SK-N-SH (cell line): ENCODE measurements at regions not wholly inside any gene's neighbourhood (a gene's known extent, or its start where the extent isn't known, plus 50 kb on each side); places are given as distances from the start of the nearest gene placed in this dataset.

Experiments used
- CTCF ChIA-PET: fragments of 300-600, 350-600 bp; formaldehyde crosslinking; extraction: SDS; loops from one replicate; lab custom pipeline; 2021; lab: Yijun Ruan, JAX
- POLR2A ChIA-PET: fragments of 350-600 bp; sonication (Branson Sonifier 250); formaldehyde crosslinking; extraction: SDS; loops from one replicate; lab custom pipeline; 2020; ENCODE audit warnings: antibody characterized with exemption, inconsistent platforms; lab: Yijun Ruan, JAX
- DNase-seq: peaks from one replicate; pipeline ENCODE4 v3.0.0; 2012
- H2AFZ ChIP-seq: fragments of 200-600 bp; sonication (generic); 2 replicates; pipeline ENCODE4 v1.8.1; 2016; ENCODE audit warnings: antibody characterized with exemption, mild to moderate bottlenecking, low read depth
- H3F3A ChIP-seq: fragments of 200-600 bp; sonication (generic); replicated peaks from 2 replicates; pipeline ENCODE3; 2016; ENCODE audit warnings: antibody characterized with exemption, mild to moderate bottlenecking; ENCODE audit not compliant: insufficient read depth
- H3K27ac ChIP-seq, 2 experiments: fragments of 200-500 bp in 1 of 2; fragments of 200-600 bp in 1 of 2; sonication (Bioruptor generic) in 1 of 2; sonication (generic), shearing (Covaris generic) in 1 of 2; 2 replicates each; pipeline versions ENCODE4 v1.5.1 to v1.6.1; 2014 to 2016; ENCODE audit warnings: low read depth in 2 of 2, inconsistent platforms in 1 of 2, low read length in 1 of 2, mild to moderate bottlenecking in 1 of 2, mixed read lengths in 1 of 2
- H3K27me3 ChIP-seq: fragments of 200-600 bp; sonication (generic), shearing (Covaris generic); 2 replicates; pipeline ENCODE4 v1.6.1; 2016; ENCODE audit warnings: mixed run types; ENCODE audit not compliant: insufficient read depth
- H3K36me3 ChIP-seq, 2 experiments: fragments of 200-500 bp in 1 of 2; fragments of 200-600 bp in 1 of 2; sonication (Bioruptor generic) in 1 of 2; sonication (generic) in 1 of 2; replicated peaks in 1 of 2; 2 replicates each; pipeline versions ENCODE3 to v1.5.1; 2014 to 2016; ENCODE audit warnings: low read length in 1 of 2, mild to moderate bottlenecking in 1 of 2; ENCODE audit not compliant: insufficient read depth in 2 of 2, control insufficient read depth in 1 of 2
- H3K4me1 ChIP-seq, 2 experiments: fragments of 200-500 bp in 1 of 2; fragments of 200-600 bp in 1 of 2; sonication (Bioruptor generic) in 1 of 2; sonication (generic), shearing (Covaris generic) in 1 of 2; 2 replicates each; pipeline versions ENCODE4 v1.5.1 to v1.6.1; 2014 to 2016; ENCODE audit warnings: low read depth in 1 of 2, low read length in 1 of 2, mixed run types in 1 of 2; ENCODE audit not compliant: insufficient read depth in 2 of 2, control insufficient read depth in 1 of 2
- H3K4me2 ChIP-seq: fragments of 200-600 bp; sonication (generic), shearing (Covaris generic); 2 replicates; pipeline ENCODE4 v1.6.1; 2017; ENCODE audit warnings: mixed run types
- H3K4me3 ChIP-seq, 2 experiments: fragments of 200-500 bp in 1 of 2; fragments of 200-600 bp in 1 of 2; sonication (Bioruptor generic) in 1 of 2; sonication (generic), shearing (Covaris generic) in 1 of 2; 2 replicates each; pipeline versions ENCODE4 v1.5.1 to v1.8.1; 2014 to 2016; ENCODE audit warnings: low read depth in 2 of 2, inconsistent platforms in 1 of 2, low read length in 1 of 2, mild to moderate bottlenecking in 1 of 2, mixed read lengths in 1 of 2, moderate library complexity in 1 of 2
- H3K79me2 ChIP-seq: fragments of 200-600 bp; sonication (generic); 2 replicates; pipeline ENCODE4 v1.8.1; 2017; ENCODE audit warnings: mild to moderate bottlenecking; ENCODE audit not compliant: insufficient read depth
- H3K9ac ChIP-seq: fragments of 200-600 bp; sonication (generic); 2 replicates; pipeline ENCODE4 v1.6.1; 2017; ENCODE audit warnings: mixed run types
- H3K9me2 ChIP-seq: fragments of 200-600 bp; sonication (generic); 2 replicates; pipeline ENCODE4 v1.6.1; 2017; ENCODE audit warnings: mixed run types
- H3K9me3 ChIP-seq: fragments of 200-600 bp; sonication (generic); 2 replicates; pipeline ENCODE4 v1.6.1; 2017; ENCODE audit warnings: mixed run types, mild to moderate bottlenecking, moderate library complexity
- H4K20me1 ChIP-seq: fragments of 200-600 bp; sonication (generic); 2 replicates; pipeline ENCODE4 v1.6.1; 2017; ENCODE audit warnings: mild to moderate bottlenecking, mixed run types; ENCODE audit not compliant: insufficient read depth
- CHD2 ChIP-seq: fragments of 150-350 bp; IDR thresholded peaks from 2 replicates; pipeline ENCODE4 v1.6.1; 2018; ENCODE audit warnings: low read length; ENCODE audit not compliant: partially characterized antibody
- FOXJ3 ChIP-seq: sonication (generic); formaldehyde crosslinking; IDR thresholded peaks from 2 replicates; pipeline ENCODE4 v1.5.1; 2020; ENCODE audit warnings: mild to moderate bottlenecking, missing genetic modification reagents
- FOXM1 ChIP-seq: IDR thresholded peaks from 2 replicates; pipeline ENCODE4 v1.4.0; 2012; ENCODE audit warnings: low read depth, mild to moderate bottlenecking
- GABPA ChIP-seq: IDR thresholded peaks from 2 replicates; pipeline ENCODE4 v1.4.0; 2012; ENCODE audit warnings: low read depth, mild to moderate bottlenecking
- MEF2A ChIP-seq: IDR thresholded peaks from 2 replicates; pipeline ENCODE4 v1.4.0; 2012; ENCODE audit warnings: low read depth, borderline replicate concordance
- MXI1 ChIP-seq: IDR thresholded peaks from 2 replicates; pipeline ENCODE4 v1.6.1; 2012; ENCODE audit warnings: mild to moderate bottlenecking, low read depth, low read length, improper control_type of control experiment
- PBX3 ChIP-seq: IDR thresholded peaks from 2 replicates; pipeline ENCODE4; 2012
- POLR2AphosphoS5 ChIP-seq: IDR thresholded peaks from 2 replicates; pipeline ENCODE4 v1.6.1; 2012; ENCODE audit warnings: low read depth, low read length
- RAD21 ChIP-seq: IDR thresholded peaks from 2 replicates; pipeline ENCODE4 v1.6.1; 2012; ENCODE audit warnings: mild to moderate bottlenecking, low read length
- RFX5 ChIP-seq: IDR thresholded peaks from 2 replicates; pipeline ENCODE4 v1.6.1; 2012; ENCODE audit warnings: mild to moderate bottlenecking, improper control_type of control experiment, low read length
- RXRA ChIP-seq: IDR thresholded peaks from 2 replicates; pipeline ENCODE4 v1.4.0; 2012; ENCODE audit warnings: low read depth, mild to moderate bottlenecking, borderline replicate concordance
- TAF1 ChIP-seq: IDR thresholded peaks from 2 replicates; pipeline ENCODE4 v1.6.1; 2012; ENCODE audit warnings: low read depth, mild to moderate bottlenecking, low read length, moderate library complexity, borderline replicate concordance
- USF1 ChIP-seq: IDR thresholded peaks from 2 replicates; pipeline ENCODE4 v1.4.0; 2012; ENCODE audit warnings: low read depth, borderline replicate concordance
- YY1 ChIP-seq: IDR thresholded peaks from 2 replicates; pipeline ENCODE4 v1.4.0; 2012; ENCODE audit warnings: low read depth, mild to moderate bottlenecking
- ZBTB33 ChIP-seq: IDR thresholded peaks from 2 replicates; pipeline ENCODE4 v1.4.0; 2012; ENCODE audit warnings: low read depth, borderline replicate concordance
- WGBS: methylation state at CpG from one replicate; pipeline ENCODE4 v1.1.6; 2017; ENCODE audit warnings: low lambda C conversion rate; 5-methylcytosine and 5-hydroxymethylcytosine counted together
- TF ChIP-seq, protein P1 (sequence below): IDR thresholded peaks from 2 replicates; pipeline ENCODE4 v1.4.0; 2012; ENCODE audit warnings: low read depth
- TF ChIP-seq, protein P2 (sequence below): fragments of 150-350 bp; IDR thresholded peaks from 2 replicates; pipeline ENCODE4 v1.6.1; 2016; ENCODE audit warnings: mild to moderate bottlenecking, low read depth, low read length

- ChIA-PET CTCF (no interaction called here), POLR2A (no interaction called here)
Measured at GRCh38 chr18:44411976-44412375, 268.7 kb upstream of the SETBP1 start.

More at GRCh38 chr18:44411976-44412375, 268.7 kb upstream of the SETBP1 start:
- Histone ChIP-seq H3K4me1 (no peaks in the 10 kb centered on the region), H4K20me1 (no peaks in the 10 kb centered on the region), H3F3A (no peaks in the 10 kb centered on the region), H3K9me2 (peaks cover 3% of the 10 kb centered on the region; the same call in 1 of the 2 replicates), H3K27me3 (no peaks in the 10 kb centered on the region), H3K4me2 (no peak overlapping the region), H3K27ac (no peak overlapping the region), H2AFZ (no peak overlapping the region), H3K36me3 (no peaks in the 10 kb centered on the region), H3K9ac (no peak overlapping the region), H3K9me3 (no peaks in the 10 kb centered on the region), H3K4me3 (no peak overlapping the region), H3K79me2 (no peaks in the 10 kb centered on the region)
- WGBS, result 29% methylated on average over 2 of the region's 2 CpGs
- TF ChIP-seq MXI1 (no peak), RAD21 (no peak), ZBTB33 (no peak), FOXM1 (no peak), PBX3 (no peak), FOXJ3 (CRISPR knock-in tag) (no peak), POLR2AphosphoS5 (no peak), USF1 (no peak), TAF1 (no peak), CHD2 (no peak), YY1 (no peak), RXRA (no peak), MEF2A (no peak), GABPA (no peak), RFX5 (no peak)
- TF ChIP-seq, protein P1, sequence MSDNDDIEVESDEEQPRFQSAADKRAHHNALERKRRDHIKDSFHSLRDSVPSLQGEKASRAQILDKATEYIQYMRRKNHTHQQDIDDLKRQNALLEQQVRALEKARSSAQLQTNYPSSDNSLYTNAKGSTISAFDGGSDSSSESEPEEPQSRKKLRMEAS, result no peak
- TF ChIP-seq, protein P2, sequence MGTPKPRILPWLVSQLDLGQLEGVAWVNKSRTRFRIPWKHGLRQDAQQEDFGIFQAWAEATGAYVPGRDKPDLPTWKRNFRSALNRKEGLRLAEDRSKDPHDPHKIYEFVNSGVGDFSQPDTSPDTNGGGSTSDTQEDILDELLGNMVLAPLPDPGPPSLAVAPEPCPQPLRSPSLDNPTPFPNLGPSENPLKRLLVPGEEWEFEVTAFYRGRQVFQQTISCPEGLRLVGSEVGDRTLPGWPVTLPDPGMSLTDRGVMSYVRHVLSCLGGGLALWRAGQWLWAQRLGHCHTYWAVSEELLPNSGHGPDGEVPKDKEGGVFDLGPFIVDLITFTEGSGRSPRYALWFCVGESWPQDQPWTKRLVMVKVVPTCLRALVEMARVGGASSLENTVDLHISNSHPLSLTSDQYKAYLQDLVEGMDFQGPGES, result no peak
- no peak for DNase-seq
